NB4 (cell line): ENCODE measurements at regions not wholly inside any gene's neighbourhood (a gene's known extent, or its start where the extent isn't known, plus 50 kb on each side); places are given as distances from the start of the nearest gene placed in this dataset.

ENCODE experiments used
- DNase-seq: peaks from one replicate; pipeline ENCODE4 v3.0.0; 2010; ENCODE audit warnings: low read depth
- H3K4me3 ChIP-seq: one replicate; pipeline ENCODE4 v1.5.1; 2011; ENCODE audit warnings: mild to moderate bottlenecking, low read depth, low read length, moderate library complexity
- CTCF ChIP-seq: IDR thresholded peaks from one replicate; pipeline ENCODE4 v1.5.1; 2012; ENCODE audit warnings: low read depth, low read length
- MYC ChIP-seq: IDR thresholded peaks from 2 replicates; pipeline ENCODE4 v1.6.1; 2011; ENCODE audit warnings: low read depth, low read length
- POLR2A ChIP-seq: IDR thresholded peaks from 2 replicates; pipeline ENCODE4 v1.6.1; 2011; ENCODE audit warnings: mild to moderate bottlenecking; ENCODE audit not compliant: insufficient read length; ENCODE audit errors: extremely low read depth
- TF ChIP-seq, protein P1 (sequence below): IDR thresholded peaks from 2 replicates; pipeline ENCODE4 v1.6.1; 2011; ENCODE audit warnings: low read depth, low read length

DNA sequence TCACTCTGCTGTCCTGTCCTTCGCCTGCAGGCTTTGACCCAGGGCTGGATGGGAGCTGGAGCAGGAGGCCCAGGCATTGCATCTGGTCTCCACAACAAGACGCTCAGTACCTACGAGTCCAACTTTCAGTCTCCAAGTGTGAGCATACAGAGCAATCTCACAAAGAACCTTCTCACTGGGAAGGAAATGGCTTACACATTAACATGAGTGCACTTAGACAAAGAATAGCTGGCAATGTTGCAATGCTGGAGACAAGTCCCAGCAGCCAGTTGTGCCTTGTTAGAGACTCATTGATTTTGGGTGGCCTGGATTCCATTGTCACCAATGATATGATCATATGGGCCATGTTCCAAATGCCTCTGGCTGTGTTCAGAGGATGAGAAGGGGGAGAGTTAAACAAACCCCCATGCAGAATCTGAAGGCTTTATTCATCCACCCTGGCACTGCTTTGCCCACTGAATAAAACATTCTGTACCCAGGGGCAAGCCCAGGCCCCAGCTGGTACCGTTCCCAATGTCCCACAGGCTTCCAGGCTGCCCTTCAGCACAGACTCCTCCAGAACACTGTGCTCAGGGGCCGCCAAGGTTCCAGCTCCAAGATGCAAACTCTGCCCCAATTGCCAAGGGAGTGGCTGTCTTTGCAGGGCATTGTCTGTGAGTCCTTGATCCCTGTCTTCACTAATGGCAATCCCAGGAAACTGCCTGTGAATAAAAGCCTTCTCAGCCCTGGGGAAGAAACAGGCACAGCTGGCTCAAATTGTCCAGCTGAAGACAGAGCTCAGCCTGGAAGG, 185.5 kb downstream of the HSD17B3 start:
- TF ChIP-seq, protein P1, sequence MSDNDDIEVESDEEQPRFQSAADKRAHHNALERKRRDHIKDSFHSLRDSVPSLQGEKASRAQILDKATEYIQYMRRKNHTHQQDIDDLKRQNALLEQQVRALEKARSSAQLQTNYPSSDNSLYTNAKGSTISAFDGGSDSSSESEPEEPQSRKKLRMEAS = no peak
- no peak for TF ChIP-seq CTCF
- no peak for TF ChIP-seq POLR2A
- no peak for TF ChIP-seq MYC
- no peak overlapping the region for H3K4me3 ChIP-seq
- DNase-seq = no peak

DNA sequence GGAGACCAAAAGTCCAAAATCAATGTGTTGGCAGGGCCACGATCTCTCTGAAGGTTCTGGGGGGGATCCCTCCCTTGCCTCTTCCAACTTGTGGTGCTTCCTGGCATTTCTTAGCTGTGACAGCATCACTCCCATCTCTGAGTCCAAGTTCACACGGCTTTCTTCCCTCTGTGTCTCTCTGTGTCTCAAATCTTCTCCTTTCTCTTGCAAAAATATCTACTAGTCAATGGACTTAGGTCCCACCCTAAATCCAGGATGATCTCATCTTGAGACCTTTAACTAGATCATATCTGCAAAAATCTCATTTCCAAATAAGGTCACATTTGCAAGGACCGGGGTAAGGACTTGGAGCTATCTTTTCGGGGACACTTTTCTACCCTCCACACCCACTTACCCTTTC, 186.1 kb downstream of the HSD17B3 start:
- H3K4me3 ChIP-seq = no peak overlapping the region
- TF ChIP-seq, protein P1 = no peak
- TF ChIP-seq CTCF (no peak), MYC (no peak), POLR2A (no peak)
- DNase-seq = no peak

DNA sequence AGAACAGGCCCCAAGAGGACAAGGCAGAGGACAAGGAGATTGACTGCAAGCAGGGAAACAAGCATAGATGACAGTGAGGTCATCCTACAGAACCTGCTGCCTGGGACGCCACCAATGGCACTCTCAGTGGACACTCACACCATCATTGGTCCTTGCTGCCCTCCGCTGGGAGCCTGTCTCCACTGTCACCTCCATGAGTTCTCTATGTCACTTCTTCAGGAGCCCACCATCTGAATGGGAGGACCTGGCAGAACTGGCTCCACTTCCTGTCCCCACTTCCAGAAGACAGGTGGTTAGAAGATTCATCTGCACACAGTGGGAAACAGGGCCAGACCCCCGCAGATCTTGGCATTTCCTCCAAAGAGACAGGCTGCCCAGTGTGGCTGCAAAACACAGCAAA, 188.9 kb downstream of the HSD17B3 start:
- no peak for DNase-seq
- no peak overlapping the region for H3K4me3 ChIP-seq
- no peak for TF ChIP-seq MYC
- no peak for TF ChIP-seq CTCF
- TF ChIP-seq, protein P1 = no peak
- TF ChIP-seq POLR2A = no peak

GRCh38 chr9:96109680-96110351, 192.2 kb downstream of the HSD17B3 start:
- DNase-seq = peak; percentile 73
- no peak overlapping the region for H3K4me3 ChIP-seq
- TF ChIP-seq MYC (no peak), CTCF (no peak), POLR2A (no peak)
- TF ChIP-seq, protein P1 = no peak

GRCh38 chr9:96108691-96109380, 193.1 kb downstream of the HSD17B3 start:
- no peak for DNase-seq
- H3K4me3 ChIP-seq = no peak overlapping the region
- TF ChIP-seq MYC (no peak), CTCF (no peak), POLR2A (no peak)
- TF ChIP-seq, protein P1 = no peak
